ENCODE measurements at regions not wholly inside any gene's neighbourhood (a gene's known extent, or its start where the extent isn't known, plus 50 kb on each side); places are given as distances from the start of the nearest gene placed in this dataset.

GRCh38 chr2:158742536-158742935 lies 52.6 kb upstream of the DAPL1 start:
- no peak overlapping the region for H3K27ac ChIP-seq (ENCODE audit: low read depth in 1 of 3, low read length in 2 of 3)
- FAIRE-seq (no peak), DNase-seq (no peak)
- H3K4me3 ChIP-seq (ENCODE audit: low read depth in 1 of 3, low read length in 3 of 3) = no peak overlapping the region
- H3K36me3 ChIP-seq (ENCODE audit: control insufficient read depth in 3 of 3, insufficient read depth in 2 of 3, low read depth in 1 of 3, low read length in 3 of 3) = no peaks in the 10 kb centered on the region
- no peaks in the 10 kb centered on the region for H3K9me3 ChIP-seq (ENCODE audit: control insufficient read depth in 2 of 2, insufficient read depth in 1 of 2, low read depth in 1 of 2, low read length in 1 of 2)
- 82 to 91% (median 83%) methylated on average over 4 of the region's 4 CpGs for WGBS, 3 donors
- H3K27me3 ChIP-seq (ENCODE audit: control insufficient read depth in 3 of 3, insufficient read depth in 3 of 3, low read length in 3 of 3) = peaks cover 0 to 3% (median 1%) of the 10 kb centered on the region in 3 donors
- no peaks in the 10 kb centered on the region for H3K4me1 ChIP-seq (ENCODE audit: control insufficient read depth in 3 of 3, insufficient read depth in 2 of 3, low read depth in 1 of 3, low read length in 2 of 3)

- DNase-seq = no peak
- 56 to 77% (median 76%) methylated on average over 4 of the region's 4 CpGs for WGBS, 3 donors
- no peak for FAIRE-seq
- H3K9me3 ChIP-seq (ENCODE audit: control insufficient read depth in 2 of 2, insufficient read depth in 1 of 2, low read depth in 1 of 2, low read length in 1 of 2) = no peaks in the 10 kb centered on the region
- H3K27me3 ChIP-seq (ENCODE audit: control insufficient read depth in 3 of 3, insufficient read depth in 3 of 3, low read length in 3 of 3) = peaks cover 0 to 7% (median 3%) of the 10 kb centered on the region in 3 donors
- no peak overlapping the region for H3K27ac ChIP-seq (ENCODE audit: low read depth in 1 of 3, low read length in 2 of 3)
- H3K36me3 ChIP-seq (ENCODE audit: control insufficient read depth in 3 of 3, insufficient read depth in 2 of 3, low read depth in 1 of 3, low read length in 3 of 3) = no peaks in the 10 kb centered on the region
- no peaks in the 10 kb centered on the region for H3K4me1 ChIP-seq (ENCODE audit: control insufficient read depth in 3 of 3, insufficient read depth in 2 of 3, low read depth in 1 of 3, low read length in 2 of 3)
- H3K4me3 ChIP-seq (ENCODE audit: low read depth in 1 of 3, low read length in 3 of 3) = no peak overlapping the region
Observed at GRCh38 chr2:158743466-158743865, 51.7 kb upstream of the DAPL1 start.

- FAIRE-seq (no peak), DNase-seq (no peak)
- Histone ChIP-seq H3K27ac (ENCODE audit: low read depth in 1 of 3, low read length in 2 of 3) (no peak overlapping the region), H3K9me3 (ENCODE audit: control insufficient read depth in 2 of 2, insufficient read depth in 1 of 2, low read depth in 1 of 2, low read length in 1 of 2) (no peaks in the 10 kb centered on the region), H3K27me3 (ENCODE audit: control insufficient read depth in 3 of 3, insufficient read depth in 3 of 3, low read length in 3 of 3) (peaks cover 0 to 10% (median 3%) of the 10 kb centered on the region in 3 donors), H3K4me1 (ENCODE audit: control insufficient read depth in 3 of 3, insufficient read depth in 2 of 3, low read depth in 1 of 3, low read length in 2 of 3) (no peaks in the 10 kb centered on the region), H3K4me3 (ENCODE audit: low read depth in 1 of 3, low read length in 3 of 3) (no peak overlapping the region), H3K36me3 (ENCODE audit: control insufficient read depth in 3 of 3, insufficient read depth in 2 of 3, low read depth in 1 of 3, low read length in 3 of 3) (no peaks in the 10 kb centered on the region)
Observed at GRCh38 chr2:158743879-158744278, 51.2 kb upstream of the DAPL1 start.

GRCh38 chr2:158745067-158745865 lies 49.9 kb upstream of the DAPL1 start:
- Histone ChIP-seq H3K9me3 (ENCODE audit: control insufficient read depth in 2 of 2, insufficient read depth in 1 of 2, low read depth in 1 of 2, low read length in 1 of 2) (no peaks in the 10 kb centered on the region), H3K4me3 (ENCODE audit: low read depth in 1 of 3, low read length in 3 of 3) (no peak overlapping the region), H3K4me1 (ENCODE audit: control insufficient read depth in 3 of 3, insufficient read depth in 2 of 3, low read depth in 1 of 3, low read length in 2 of 3) (no peaks in the 10 kb centered on the region), H3K27me3 (ENCODE audit: control insufficient read depth in 3 of 3, insufficient read depth in 3 of 3, low read length in 3 of 3) (peaks cover 0 to 11% (median 3%) of the 10 kb centered on the region in 3 donors), H3K27ac (ENCODE audit: low read depth in 1 of 3, low read length in 2 of 3) (no peak overlapping the region), H3K36me3 (ENCODE audit: control insufficient read depth in 3 of 3, insufficient read depth in 2 of 3, low read depth in 1 of 3, low read length in 3 of 3) (no peaks in the 10 kb centered on the region)
- WGBS, 3 donors = 51 to 59% (median 54%) methylated on average over 16 of the region's 16 CpGs
- DNase-seq (peak; percentile 55 to 68), FAIRE-seq (no peak)

Data from small intestine (tissue), 7 donors.